ENCODE measurements at regions not wholly inside any gene's neighbourhood (a gene's known extent, or its start where the extent isn't known, plus 50 kb on each side); places are given as distances from the start of the nearest gene placed in this dataset.

DNA sequence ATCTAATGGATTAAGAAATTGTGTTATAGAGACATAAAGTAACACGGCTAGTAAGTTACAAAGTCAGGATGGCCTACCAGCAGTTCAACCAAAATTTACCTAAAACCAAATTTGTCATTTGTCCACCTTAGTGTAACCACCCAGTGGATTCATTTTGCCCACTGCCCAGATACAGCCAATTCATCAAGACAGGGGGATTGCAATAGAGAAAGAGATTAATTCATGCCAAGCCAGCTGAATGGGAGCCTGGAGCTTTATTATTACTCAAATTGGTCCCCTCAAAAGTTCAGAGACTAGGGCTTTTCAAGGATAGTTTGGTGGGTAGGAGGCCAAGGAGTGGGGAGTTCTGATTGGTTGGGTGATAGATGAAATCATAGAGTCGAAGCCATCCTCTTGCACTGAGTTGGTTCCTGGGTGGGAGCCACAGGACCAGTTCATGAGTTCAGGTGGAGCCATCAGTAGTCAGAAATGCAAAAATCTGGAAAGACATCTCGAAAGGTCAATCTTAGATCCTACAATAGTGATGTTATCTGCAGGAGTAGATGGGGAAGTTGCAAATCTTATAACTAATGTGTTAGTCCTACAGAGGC, 304.2 kb upstream of the CADM1 start:
- CTCF ChIA-PET, result no interaction called here
- POLR2A ChIA-PET, result no interaction called here

GRCh38 chr11:115806056-115806455, 301.8 kb upstream of the CADM1 start:
- ChIA-PET CTCF (interaction anchor here (0.7 kb wide), 1 partner anchor 254 kb away, joined by 4 read pairs; no protein-coding TSS in a partner anchor), POLR2A (no interaction called here)

DNA sequence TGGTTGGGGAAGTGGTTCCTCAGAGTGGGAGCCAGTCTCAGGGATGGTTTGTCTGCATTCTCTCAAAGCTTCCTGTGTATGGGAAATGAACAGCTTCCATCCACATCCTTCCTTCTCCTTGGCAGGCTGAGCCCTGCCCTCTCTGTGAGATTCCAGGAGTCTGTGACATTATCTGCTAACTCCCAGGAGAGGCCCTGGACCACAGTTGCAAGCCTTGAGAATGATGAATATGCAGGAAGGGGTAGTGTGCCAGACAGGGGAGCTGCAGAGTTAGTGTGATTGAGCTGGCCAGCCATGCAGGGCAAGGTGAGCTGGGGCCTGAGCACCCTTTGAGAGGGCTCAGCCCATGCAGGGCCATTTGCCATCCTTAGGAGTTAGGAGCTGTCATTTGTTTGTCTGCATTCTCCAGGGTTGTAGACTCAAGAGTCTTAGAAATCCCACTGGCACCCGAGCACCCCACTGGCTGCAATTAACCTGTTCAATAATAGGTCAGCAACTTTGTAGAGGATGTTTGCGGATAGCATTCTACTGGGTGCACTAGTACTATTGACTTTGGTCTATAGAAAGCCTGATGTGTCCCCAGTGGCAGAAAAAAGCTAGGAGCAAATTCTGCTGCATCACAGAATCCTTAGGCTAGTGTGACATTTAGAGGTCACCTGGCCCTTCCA, 299.0 kb upstream of the CADM1 start:
- POLR2A ChIA-PET, result no interaction called here

GRCh38 chr11:115802641-115803040, 298.4 kb upstream of the CADM1 start:
- ChIA-PET POLR2A (no interaction called here), CTCF (no interaction called here)

More for the DNA sequence above, 299.0 kb upstream of the CADM1 start:
- CTCF ChIA-PET, result no interaction called here

- ChIA-PET POLR2A (no interaction called here), CTCF (no interaction called here)
These were observed 288.7 kb upstream of the CADM1 start for GRCh38 chr11:115792903-115793302.

DNA sequence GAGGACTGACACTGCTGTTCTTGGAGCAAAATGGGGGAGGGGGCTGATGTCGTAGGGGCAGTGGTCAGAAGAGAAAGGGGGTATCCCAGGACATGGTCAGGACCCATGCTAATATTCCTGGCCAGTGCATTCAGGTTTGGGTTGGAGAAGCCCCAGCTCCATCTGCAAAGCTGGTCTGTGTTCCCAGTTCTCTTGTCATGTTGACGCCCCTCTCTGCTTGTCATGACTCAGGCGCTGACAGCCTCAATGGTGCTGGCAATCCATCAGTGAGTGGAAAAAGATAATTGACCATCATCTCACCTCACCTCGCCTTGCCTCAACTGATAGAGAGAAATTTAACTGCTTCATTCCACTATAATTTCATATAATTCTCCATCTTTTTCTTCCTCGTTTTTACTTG, 283.1 kb upstream of the CADM1 start:
- ChIA-PET POLR2A (no interaction called here), CTCF (no interaction called here)

DNA sequence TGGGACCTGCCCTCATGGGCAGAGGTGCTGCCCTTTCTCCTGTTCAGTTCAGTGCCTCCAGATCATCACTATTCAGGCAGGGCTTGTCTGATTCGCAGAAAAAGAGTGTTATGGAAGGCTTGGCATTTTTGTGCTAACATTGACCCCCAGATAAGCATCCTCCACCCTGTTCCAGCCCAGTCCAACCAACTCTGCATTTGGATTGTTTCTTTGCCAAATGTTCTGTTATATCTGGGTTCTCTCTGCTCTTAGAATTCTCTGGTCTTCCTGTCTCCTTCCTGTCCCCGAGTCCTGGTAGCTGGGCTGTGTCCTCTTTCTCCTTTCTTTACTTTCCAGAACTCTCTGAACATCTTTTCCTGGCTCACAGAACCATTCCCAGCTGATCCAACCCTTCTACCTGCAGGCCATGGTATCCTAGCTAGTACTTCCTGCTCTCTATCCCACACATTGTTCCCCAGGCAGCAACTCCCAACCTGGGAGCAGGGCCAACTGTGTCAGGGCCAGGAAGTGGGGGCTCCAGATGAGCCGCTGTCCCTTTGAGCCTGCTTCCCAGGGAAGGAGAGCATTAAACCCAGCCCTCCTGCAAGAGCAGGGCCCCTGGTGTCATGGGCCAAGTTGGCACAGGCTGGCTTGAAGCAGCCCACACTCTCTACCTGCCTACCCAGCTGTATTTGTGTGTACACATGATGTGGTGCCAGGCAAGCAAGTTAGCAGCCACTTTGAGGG, 280.7 kb upstream of the CADM1 start:
- ChIA-PET POLR2A (no interaction called here), CTCF (no interaction called here)

DNA sequence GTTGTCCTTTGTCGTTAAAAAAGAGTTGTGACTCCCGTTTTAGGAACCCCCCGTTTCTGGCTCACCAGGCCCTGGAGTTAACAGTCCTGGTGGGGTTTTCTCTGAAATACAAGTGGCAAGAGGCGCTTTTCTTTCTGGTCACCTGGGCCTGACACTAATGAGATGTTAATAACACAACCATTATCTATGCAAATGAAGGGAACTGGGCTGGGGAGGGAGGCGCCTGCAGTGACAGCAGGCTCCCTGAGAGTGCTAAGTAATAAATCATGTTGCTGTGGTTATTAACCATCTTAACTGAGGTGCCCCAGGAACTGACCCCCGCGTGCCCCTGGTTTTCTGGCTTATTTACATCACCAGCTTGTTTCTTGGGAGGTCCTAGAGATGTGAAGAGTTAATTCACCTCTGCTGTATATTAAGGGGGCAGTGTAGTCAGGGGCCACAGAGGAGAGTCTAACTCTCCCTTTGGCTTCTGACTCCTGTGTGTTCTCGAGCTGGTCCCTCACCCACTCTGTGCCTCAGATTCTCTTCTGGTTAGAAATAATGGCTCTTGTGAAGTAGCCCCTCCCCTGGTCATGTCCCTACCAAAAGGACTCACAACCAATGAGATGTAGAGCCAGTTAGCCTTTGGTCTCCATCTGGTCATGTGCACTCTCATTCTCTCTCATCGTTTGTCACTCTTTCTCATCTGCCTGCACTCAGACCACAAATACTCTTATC, 276.6 kb upstream of the CADM1 start:
- POLR2A ChIA-PET, result no interaction called here
- CTCF ChIA-PET, result no interaction called here

DNA sequence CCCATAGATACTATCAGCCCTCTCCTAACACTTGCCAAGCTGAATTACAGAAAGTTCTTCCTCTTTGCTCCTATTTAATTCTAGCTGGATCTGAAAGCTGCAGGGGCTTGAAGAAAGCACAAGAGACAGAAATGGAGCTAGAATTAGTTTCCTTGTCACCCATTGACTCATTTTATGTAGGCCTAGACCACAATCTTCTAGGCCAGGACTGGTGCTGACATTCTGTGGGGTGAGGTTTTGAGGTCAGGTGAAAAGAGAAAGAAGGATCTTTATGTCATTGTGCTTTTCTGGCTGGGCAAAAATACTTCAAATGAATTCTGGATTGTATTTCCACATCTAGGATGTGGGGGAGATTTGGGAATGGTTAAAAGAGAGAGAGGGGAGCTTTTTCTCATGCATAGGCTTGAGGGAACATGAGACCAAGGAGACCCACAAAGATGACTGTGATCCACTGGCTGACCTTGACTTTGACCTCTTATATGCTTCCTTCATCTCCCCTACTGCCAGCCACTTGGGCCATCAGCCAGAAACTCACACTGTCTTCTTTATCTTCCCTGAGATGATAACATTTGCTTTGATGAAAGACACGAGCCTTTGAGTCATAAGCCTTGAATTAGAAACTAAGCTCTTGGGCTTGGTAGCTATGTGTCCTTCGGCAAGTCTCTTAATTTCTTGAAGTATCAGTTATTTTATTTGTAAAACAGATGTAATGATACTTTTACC, 274.9 kb upstream of the CADM1 start:
- CTCF ChIA-PET, result no interaction called here

GRCh38 chr11:115776916-115777315, 272.7 kb upstream of the CADM1 start:
- CTCF ChIA-PET, result no interaction called here
- POLR2A ChIA-PET, result no interaction called here

More for the DNA sequence above, 274.9 kb upstream of the CADM1 start:
- POLR2A ChIA-PET, result no interaction called here

DNA sequence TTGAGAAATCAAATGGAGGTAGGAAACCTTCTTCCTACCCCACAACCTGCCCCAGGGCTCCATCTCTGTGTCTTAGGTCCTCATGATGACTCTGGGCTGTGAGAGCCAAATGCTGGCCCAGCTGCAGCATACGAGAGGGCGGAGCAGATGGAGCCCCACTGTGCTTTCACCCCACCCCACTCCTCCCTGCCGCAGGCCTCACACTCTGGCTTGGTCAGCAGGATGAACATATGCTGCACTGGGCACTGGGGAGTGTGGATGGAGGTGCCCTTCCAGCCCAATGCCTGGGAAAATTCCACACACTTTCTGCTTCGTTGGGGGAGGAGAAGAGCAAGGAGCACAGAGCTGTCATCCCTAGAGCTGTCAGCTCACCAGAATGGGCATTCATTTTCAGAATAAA, 271.6 kb upstream of the CADM1 start:
- ChIA-PET POLR2A (no interaction called here), CTCF (no interaction called here)

- POLR2A ChIA-PET, result no interaction called here
- CTCF ChIA-PET, result no interaction called here
These were observed 270.5 kb upstream of the CADM1 start for GRCh38 chr11:115774756-115775155.

GRCh38 chr11:115769891-115770290, 265.7 kb upstream of the CADM1 start:
- POLR2A ChIA-PET, result no interaction called here
- CTCF ChIA-PET, result no interaction called here

DNA sequence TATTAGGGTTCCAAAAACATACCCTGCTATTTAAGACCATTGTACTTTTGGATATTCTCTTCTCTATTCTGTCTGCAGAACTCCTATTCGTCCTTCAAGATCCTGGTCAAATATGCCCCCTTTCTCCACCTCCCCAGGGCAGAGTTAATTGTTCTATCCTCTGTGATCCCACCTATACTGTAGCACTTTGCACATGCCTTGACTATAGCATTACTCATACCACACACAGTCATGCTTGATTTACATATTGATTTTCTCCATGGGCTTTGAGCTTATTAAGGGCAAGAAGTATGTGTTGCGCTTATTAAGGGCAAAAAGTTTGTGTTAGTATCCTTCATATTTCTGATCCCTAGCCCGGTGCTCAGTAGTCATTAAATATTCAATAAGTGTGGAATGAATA, 263.7 kb upstream of the CADM1 start:
- ChIA-PET CTCF (no interaction called here), POLR2A (no interaction called here)

DNA sequence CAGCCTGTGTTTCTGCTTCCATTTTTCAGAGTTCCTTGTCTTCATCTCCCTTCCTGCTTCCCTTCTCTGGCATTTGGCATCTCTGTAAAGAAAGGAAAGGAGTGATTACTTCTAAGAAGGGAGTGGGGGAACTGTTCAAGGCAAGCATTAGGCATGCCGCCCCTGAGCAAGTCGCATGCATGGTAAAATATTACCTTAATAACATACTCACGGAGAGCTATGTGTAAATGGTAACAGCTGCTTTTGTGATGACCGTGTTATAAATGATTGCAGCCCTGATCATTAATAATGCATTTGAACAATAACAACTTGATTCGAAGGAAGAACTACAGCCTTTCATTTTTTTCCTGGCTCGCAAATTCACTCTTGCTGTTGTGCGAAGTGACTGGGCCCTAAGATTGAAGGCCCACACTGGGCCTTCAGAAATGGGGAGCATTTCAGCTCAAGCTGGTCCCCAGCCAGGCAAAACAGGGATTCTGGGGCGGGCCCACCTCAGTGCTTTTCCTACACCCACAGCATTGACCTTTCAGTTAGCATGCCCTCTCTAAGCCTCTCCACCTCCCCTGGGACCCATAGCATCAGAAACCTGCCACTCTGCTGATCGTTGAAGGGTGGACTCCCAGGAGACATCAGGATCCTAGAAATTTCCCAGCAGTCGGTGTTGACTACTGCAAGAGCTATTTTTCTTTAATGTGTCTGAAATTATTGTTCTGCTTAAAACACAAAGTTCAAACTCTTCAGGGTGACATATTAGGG, 263.0 kb upstream of the CADM1 start:
- POLR2A ChIA-PET, result no interaction called here
- CTCF ChIA-PET, result no interaction called here

- CTCF ChIA-PET, result no interaction called here
- POLR2A ChIA-PET, result no interaction called here
These were observed 262.3 kb upstream of the CADM1 start for GRCh38 chr11:115766561-115766960.

DNA sequence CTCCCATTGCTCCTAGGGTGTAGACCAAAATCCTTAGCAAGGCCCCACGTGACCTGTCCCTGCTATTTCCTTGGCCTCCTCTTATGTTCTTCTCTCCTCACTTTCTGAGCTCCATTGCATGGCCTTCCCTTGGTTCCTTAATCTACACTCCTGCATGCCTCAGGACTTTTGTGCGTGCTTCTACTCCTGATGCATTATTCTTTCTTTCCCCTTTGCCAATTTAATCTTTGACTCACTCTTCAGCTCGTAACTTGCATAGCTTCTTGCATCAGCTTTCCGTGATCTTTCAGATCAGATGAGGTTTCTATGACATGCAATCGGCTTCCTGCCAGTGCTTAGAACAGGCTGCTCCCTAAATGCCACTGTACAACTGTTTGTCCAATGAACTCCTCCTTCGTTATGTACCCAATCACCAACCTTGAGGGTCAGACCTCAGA, 261.6 kb upstream of the CADM1 start:
- CTCF ChIA-PET, result no interaction called here
- POLR2A ChIA-PET, result no interaction called here

GRCh38 chr11:115764176-115764575, 260.0 kb upstream of the CADM1 start:
- CTCF ChIA-PET, result no interaction called here
- POLR2A ChIA-PET, result no interaction called here

- POLR2A ChIA-PET, result no interaction called here
- CTCF ChIA-PET, result no interaction called here
These were observed 257.6 kb upstream of the CADM1 start for GRCh38 chr11:115761817-115762216.

DNA sequence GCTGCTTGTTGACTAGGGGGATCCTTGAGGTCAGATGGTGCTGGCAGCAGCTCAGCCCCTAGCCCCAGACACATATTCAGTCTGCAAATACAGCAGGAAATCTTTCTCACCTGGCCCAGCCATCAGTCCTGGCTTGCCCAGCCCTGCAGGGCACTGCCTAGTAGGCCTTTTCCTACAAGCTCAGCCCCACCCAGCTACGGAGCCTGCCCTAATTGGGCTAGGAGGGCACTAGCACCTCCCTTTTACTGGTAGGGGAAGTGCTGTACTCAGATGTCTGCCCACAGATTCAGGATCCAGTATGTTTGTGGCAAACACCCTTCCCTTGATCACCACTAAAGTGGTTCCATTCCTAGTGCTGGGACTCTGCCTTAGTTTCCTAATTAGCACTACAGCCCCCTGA, 257.1 kb upstream of the CADM1 start:
- ChIA-PET POLR2A (no interaction called here), CTCF (no interaction called here)
